K562 (cell line): ENCODE measurements at regions not wholly inside any gene's neighbourhood (a gene's known extent, or its start where the extent isn't known, plus 50 kb on each side); places are given as distances from the start of the nearest gene placed in this dataset.
A peak's percentile ranks its signal among the peaks of the same experiment; 100 is the strongest.

ENCODE experiments used
- ATAC-seq: fragments of 200-7000 bp; cut with Tn5 transposase; 3 replicates; pipeline ENCODE4 v1.9.1; 2020; ENCODE audit warnings: moderate library complexity
- BruUV-seq: library from RNA; stranded (reverse); fragments of 400-500 nt; replicated peaks from 2 replicates; lab custom pipeline; 2021; lab: Mats Ljungman, UMichigan
- CTCF ChIA-PET: fragments of 300-600 bp; formaldehyde crosslinking; extraction: SDS; loops from one replicate; lab custom pipeline; 2021; ENCODE audit warnings: low intra/inter-chr PET ratio; lab: Yijun Ruan, JAX
- POLR2A ChIA-PET: fragments of 300-600, 350-650 bp; sonication (Branson Sonifier 250); formaldehyde crosslinking; extraction: SDS; loops from one replicate; lab custom pipeline; 2021; ENCODE audit warnings: antibody characterized with exemption, inconsistent platforms; lab: Yijun Ruan, JAX
- DNase-seq, 4 experiments: peaks; one replicate each; pipeline versions ENCODE4 v3.0.0 to v3.0.0-alpha.2; 2011 to 2018; ENCODE audit warnings: low spot score in 3 of 4, mixed read lengths in 3 of 4; ENCODE audit errors: extremely low read depth in 1 of 4
- FAIRE-seq: peaks from 2 replicates; lab custom pipeline; 2011; peaks lifted over from hg19 to GRCh38; lab: Jason Lieb, UNC
- H2AFZ ChIP-seq: 2 replicates; pipeline ENCODE4 v1.6.0; 2011; ENCODE audit warnings: low read depth, low read length, control low read depth, inconsistent platforms
- H3K27ac ChIP-seq: fragments of 200-600 bp; 3 replicates; pipeline ENCODE4 v1.8.0; 2011; ENCODE audit warnings: low read depth, mild to moderate bottlenecking, control low read depth, inconsistent platforms, low read length, moderate library complexity, mixed read lengths; ENCODE audit errors: extremely low read depth
- H3K27me3 ChIP-seq, 2 experiments: fragments of 300-600 bp in 1 of 2; 2 replicates in 1 of 2; 3 replicates in 1 of 2; pipeline versions ENCODE4 v1.6.0 to v1.8.0; 2011; ENCODE audit warnings: inconsistent platforms in 2 of 2, low read length in 2 of 2, mild to moderate bottlenecking in 1 of 2, mixed read lengths in 1 of 2, moderate library complexity in 1 of 2; ENCODE audit not compliant: control insufficient read depth in 2 of 2, insufficient read depth in 2 of 2
- H3K36me3 ChIP-seq: fragments of 300-600 bp; 3 replicates; pipeline ENCODE4 v1.8.0; 2011; ENCODE audit warnings: mild to moderate bottlenecking, low read length, inconsistent platforms; ENCODE audit not compliant: control insufficient read depth, insufficient read depth
- H3K4me1 ChIP-seq, 2 experiments: fragments of 200-600 bp in 1 of 2; replicated peaks in 1 of 2; 2 replicates in 1 of 2; 3 replicates in 1 of 2; pipeline versions ENCODE4 v1.5.1 to v1.8.0; 2011; ENCODE audit warnings: inconsistent platforms in 2 of 2, low read length in 2 of 2, mild to moderate bottlenecking in 1 of 2, mixed read lengths in 1 of 2, moderate library complexity in 1 of 2; ENCODE audit not compliant: control insufficient read depth in 2 of 2, insufficient read depth in 2 of 2
- H3K4me2 ChIP-seq: 2 replicates; pipeline ENCODE4 v1.6.1; 2011; ENCODE audit warnings: low read length, control low read depth, inconsistent platforms, mixed read lengths; ENCODE audit not compliant: insufficient read depth
- H3K4me3 ChIP-seq: fragments of 200-600 bp; sonication (generic), shearing (Covaris generic); 2 replicates; pipeline ENCODE4 v1.5.1; 2016; ENCODE audit warnings: control low read depth, inconsistent platforms
- H3K79me2 ChIP-seq: fragments of 200-600 bp; 3 replicates; pipeline ENCODE4 v1.8.0; 2011; ENCODE audit warnings: low read length, inconsistent platforms; ENCODE audit not compliant: control insufficient read depth, insufficient read depth
- H3K9ac ChIP-seq, 2 experiments: 2 replicates each; pipeline versions ENCODE4 v1.6.0 to v1.6.1; 2011; ENCODE audit warnings: low read depth in 2 of 2, low read length in 2 of 2, control low read depth in 1 of 2, inconsistent platforms in 1 of 2, mild to moderate bottlenecking in 1 of 2, mixed read lengths in 1 of 2; ENCODE audit not compliant: insufficient read depth in 1 of 2
- H3K9me1 ChIP-seq: one replicate; pipeline ENCODE4 v1.6.0; 2011; ENCODE audit warnings: inconsistent platforms, mild to moderate bottlenecking, low read length, moderate library complexity; ENCODE audit not compliant: control insufficient read depth, insufficient read depth
- H3K9me3 ChIP-seq: replicated peaks from 2 replicates; pipeline ENCODE4 v1.5.1; 2011; ENCODE audit warnings: low read depth, low read length, inconsistent platforms; ENCODE audit not compliant: control insufficient read depth, insufficient read depth
- H4K20me1 ChIP-seq: replicated peaks from 2 replicates; pipeline ENCODE4 v1.6.1; 2011; ENCODE audit warnings: low read length, inconsistent platforms, mixed read lengths; ENCODE audit not compliant: control insufficient read depth, insufficient read depth
- ESRRA ChIP-seq: fragments of 450-650 bp; IDR thresholded peaks from 2 replicates; pipeline ENCODE4 v1.6.1; 2014; ENCODE audit warnings: low read depth, mild to moderate bottlenecking, moderate library complexity, borderline replicate concordance
- GABPB1 ChIP-seq: sonication (generic); formaldehyde crosslinking; IDR thresholded peaks from 2 replicates; pipeline ENCODE4 v1.8.0; 2022; ENCODE audit warnings: mild to moderate bottlenecking, missing genetic modification reagents
- NCOR1 ChIP-seq: fragments of 450-650 bp; IDR thresholded peaks from 2 replicates; pipeline ENCODE4 v1.6.1; 2016; ENCODE audit warnings: mild to moderate bottlenecking, moderate library complexity
- NONO ChIP-seq, 2 experiments: fragments of 200-400 bp in 1 of 2; fragments of 450-650 bp in 1 of 2; formaldehyde crosslinking in 1 of 2; IDR thresholded peaks; 2 replicates each; pipeline ENCODE4 v1.6.1; 2017; ENCODE audit warnings: low read depth in 2 of 2, mild to moderate bottlenecking in 2 of 2, moderate library complexity in 2 of 2, low read length in 1 of 2
- RREB1 ChIP-seq: fragments of 250-450 bp; sonication (Bioruptor Pico); IDR thresholded peaks from 2 replicates; pipeline ENCODE4 v1.4.0; 2020
- TAL1 ChIP-seq: fragments of 450-650 bp; IDR thresholded peaks from 2 replicates; pipeline ENCODE4 v1.6.1; 2016; ENCODE audit warnings: mild to moderate bottlenecking
- THAP12 ChIP-seq: fragments of 250-450 bp; sonication (Bioruptor Pico); IDR thresholded peaks from 2 replicates; pipeline ENCODE4 v1.9.0; 2021; ENCODE audit warnings: mild to moderate bottlenecking, inconsistent platforms
- WGBS: fragments of 100-300 bp; shearing (Covaris generic); methylation state at CpG from one replicate; pipeline ENCODE4 v1.1.6; 2016; ENCODE audit warnings: low coverage, mixed read lengths; ENCODE audit not compliant: insufficient coverage; ENCODE audit errors: missing lambda C conversion rate; 5-methylcytosine and 5-hydroxymethylcytosine counted together
- in situ Hi-C: fragments of 300-500 bp; cut with MboI; formaldehyde crosslinking; loops from 4 replicates; pipeline ENCODE4 v1.15.0; 2018; ENCODE audit warnings: inconsistent platforms, mixed read lengths
- intact Hi-C: fragments of 100-400 bp; cut with micrococcal nuclease; formaldehyde crosslinking; loops from 2 replicates; pipeline ENCODE4 v1.14.2; 2022

- H3K9me1 ChIP-seq, result no peaks in the 10 kb centered on the region
- peak overlapping the region in 1 of 2 experiments; percentile 49; a peak in 1 of 4 replicates for H3K9ac ChIP-seq
- no peaks in the 10 kb centered on the region for H3K79me2 ChIP-seq
- TF ChIP-seq RREB1 (CRISPR knock-in tag) (no peak), GABPB1 (CRISPR knock-in tag) (no peak), ESRRA (no peak), NONO (IDR thresholded peaks at IDR 0.05; ENCODE audit: low read depth in 2 of 2, low read length in 1 of 2) (no peak), THAP12 (no peak), TAL1 (no peak), NCOR1 (no peak)
- TF ChIP-seq, all 486 proteins: peak for 0
- peak; percentile 55 for ATAC-seq
- Histone ChIP-seq H4K20me1 (no peaks in the 10 kb centered on the region), H2AFZ (peak overlapping the region; percentile 90), H3K4me2 (no peak overlapping the region), H3K36me3 (no peaks in the 10 kb centered on the region), H3K4me3 (no peak overlapping the region), H3K27me3 (no peaks in the 10 kb centered on the region; a peak in 1 of 5 replicates), H3K9me3 (no peaks in the 10 kb centered on the region), H3K27ac (no peak overlapping the region), H3K4me1 (peaks cover 12% of the 10 kb centered on the region in 2 experiments; a peak in 4 of 5 replicates)
- no peak for DNase-seq
- FAIRE-seq, result no peak
- BruUV-seq, result no TSS peak
- 43% methylated on average over 4 of the region's 4 CpGs for WGBS
- CTCF ChIA-PET, result no interaction called here
- in situ Hi-C loops (no loop called here), intact Hi-C loops (no loop called here)
- POLR2A ChIA-PET, result interaction anchor here (1.1 kb wide), 1 partner anchor 48 kb away, joined by 3 read pairs; no protein-coding TSS in a partner anchor
Observed at GRCh38 chr15:67946701-67947100, 106.9 kb upstream of the RNU6-1 start.
